ENCODE measurements at regions not wholly inside any gene's neighbourhood (a gene's known extent, or its start where the extent isn't known, plus 50 kb on each side); places are given as distances from the start of the nearest gene placed in this dataset.

- no peaks in the 10 kb centered on the region for H4K20me1 ChIP-seq (ENCODE audit: control insufficient read depth, insufficient read depth, low read depth, low read length)
- H3F3A ChIP-seq (ENCODE audit: control insufficient read depth, insufficient read depth), result no peaks in the 10 kb centered on the region
Measured at GRCh38 chr6:144811140-144811539, 526.0 kb downstream of the UTRN start.

GRCh38 chr6:144816936-144817335 lies 531.8 kb downstream of the UTRN start:
- H4K20me1 ChIP-seq (ENCODE audit: control insufficient read depth, insufficient read depth, low read depth, low read length), result no peaks in the 10 kb centered on the region
- H3K9me3 ChIP-seq (ENCODE audit: control insufficient read depth, insufficient read depth, low read length), result no peaks in the 10 kb centered on the region
- no peak for TF ChIP-seq EZH2phosphoT487 (IDR thresholded peaks at IDR 0.05; ENCODE audit: borderline replicate concordance, low read length)
- TF ChIP-seq, protein P1, sequence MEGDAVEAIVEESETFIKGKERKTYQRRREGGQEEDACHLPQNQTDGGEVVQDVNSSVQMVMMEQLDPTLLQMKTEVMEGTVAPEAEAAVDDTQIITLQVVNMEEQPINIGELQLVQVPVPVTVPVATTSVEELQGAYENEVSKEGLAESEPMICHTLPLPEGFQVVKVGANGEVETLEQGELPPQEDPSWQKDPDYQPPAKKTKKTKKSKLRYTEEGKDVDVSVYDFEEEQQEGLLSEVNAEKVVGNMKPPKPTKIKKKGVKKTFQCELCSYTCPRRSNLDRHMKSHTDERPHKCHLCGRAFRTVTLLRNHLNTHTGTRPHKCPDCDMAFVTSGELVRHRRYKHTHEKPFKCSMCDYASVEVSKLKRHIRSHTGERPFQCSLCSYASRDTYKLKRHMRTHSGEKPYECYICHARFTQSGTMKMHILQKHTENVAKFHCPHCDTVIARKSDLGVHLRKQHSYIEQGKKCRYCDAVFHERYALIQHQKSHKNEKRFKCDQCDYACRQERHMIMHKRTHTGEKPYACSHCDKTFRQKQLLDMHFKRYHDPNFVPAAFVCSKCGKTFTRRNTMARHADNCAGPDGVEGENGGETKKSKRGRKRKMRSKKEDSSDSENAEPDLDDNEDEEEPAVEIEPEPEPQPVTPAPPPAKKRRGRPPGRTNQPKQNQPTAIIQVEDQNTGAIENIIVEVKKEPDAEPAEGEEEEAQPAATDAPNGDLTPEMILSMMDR (IDR thresholded peaks at IDR 0.05; ENCODE audit: low read depth, low read length, poor library complexity, severe bottlenecking), result no peak
- H3K36me3 ChIP-seq (ENCODE audit: control insufficient read depth, low read length), result no peaks in the 10 kb centered on the region
- no peak overlapping the region for H3K4me3 ChIP-seq (ENCODE audit: low read length)
- no peaks in the 10 kb centered on the region for H3K27me3 ChIP-seq (ENCODE audit: control insufficient read depth, low read length)
- H3K27ac ChIP-seq (ENCODE audit: low read depth, low read length), result no peak overlapping the region
- H3K79me2 ChIP-seq (ENCODE audit: control insufficient read depth, low read length), result no peaks in the 10 kb centered on the region
- no peaks in the 10 kb centered on the region for H3F3A ChIP-seq (ENCODE audit: control insufficient read depth, insufficient read depth)
- no peaks in the 10 kb centered on the region for H3K4me1 ChIP-seq (ENCODE audit: control insufficient read depth, low read length)
- no peaks in the 10 kb centered on the region for H3K9me2 ChIP-seq (replicated peaks; ENCODE audit: control insufficient read depth, low read length)
- H3K4me2 ChIP-seq (ENCODE audit: low read length), result no peak overlapping the region

More at GRCh38 chr6:144811140-144811539, 526.0 kb downstream of the UTRN start:
- Histone ChIP-seq H3K27ac (ENCODE audit: low read depth, low read length) (no peak overlapping the region), H3K4me3 (ENCODE audit: low read length) (no peak overlapping the region), H3K9me2 (replicated peaks; ENCODE audit: control insufficient read depth, low read length) (no peaks in the 10 kb centered on the region), H3K4me1 (ENCODE audit: control insufficient read depth, low read length) (no peaks in the 10 kb centered on the region), H3K27me3 (ENCODE audit: control insufficient read depth, low read length) (no peaks in the 10 kb centered on the region), H3K9me3 (ENCODE audit: control insufficient read depth, insufficient read depth, low read length) (no peaks in the 10 kb centered on the region), H3K79me2 (ENCODE audit: control insufficient read depth, low read length) (no peaks in the 10 kb centered on the region), H3K4me2 (ENCODE audit: low read length) (no peak overlapping the region), H3K36me3 (ENCODE audit: control insufficient read depth, low read length) (no peaks in the 10 kb centered on the region)
- TF ChIP-seq, protein P1 (IDR thresholded peaks at IDR 0.05; ENCODE audit: low read depth, low read length, poor library complexity, severe bottlenecking), result no peak
- TF ChIP-seq EZH2phosphoT487 (IDR thresholded peaks at IDR 0.05; ENCODE audit: borderline replicate concordance, low read length), result no peak

DNA sequence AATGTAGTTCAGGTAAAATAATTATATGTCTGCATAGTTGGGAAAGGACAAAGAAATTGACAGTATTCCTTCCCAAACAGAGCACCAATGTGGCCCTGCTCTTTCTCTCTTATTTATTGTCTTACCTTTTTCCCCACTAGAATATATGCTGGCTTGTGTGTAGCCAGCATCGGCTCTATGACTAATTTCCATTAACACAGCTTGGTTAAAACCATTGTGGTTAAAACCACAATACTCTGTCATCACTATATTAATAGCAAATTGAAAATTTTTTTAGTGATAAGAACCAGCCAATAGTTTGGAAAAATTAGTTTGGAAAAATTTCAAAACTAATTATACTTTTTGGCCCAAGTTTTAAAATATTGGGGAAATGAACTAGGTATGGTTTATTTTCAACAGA lies 535.1 kb downstream of the UTRN start:
- no peak overlapping the region for H3K27ac ChIP-seq (ENCODE audit: low read depth, low read length)
- no peaks in the 10 kb centered on the region for H3F3A ChIP-seq (ENCODE audit: control insufficient read depth, insufficient read depth)
- no peak overlapping the region for H3K4me3 ChIP-seq (ENCODE audit: low read length)
- H3K9me2 ChIP-seq (replicated peaks; ENCODE audit: control insufficient read depth, low read length), result no peaks in the 10 kb centered on the region
- H3K4me1 ChIP-seq (ENCODE audit: control insufficient read depth, low read length), result no peaks in the 10 kb centered on the region
- no peak overlapping the region for H3K4me2 ChIP-seq (ENCODE audit: low read length)
- H3K79me2 ChIP-seq (ENCODE audit: control insufficient read depth, low read length), result no peaks in the 10 kb centered on the region
- H3K36me3 ChIP-seq (ENCODE audit: control insufficient read depth, low read length), result no peaks in the 10 kb centered on the region
- no peaks in the 10 kb centered on the region for H4K20me1 ChIP-seq (ENCODE audit: control insufficient read depth, insufficient read depth, low read depth, low read length)
- no peaks in the 10 kb centered on the region for H3K9me3 ChIP-seq (ENCODE audit: control insufficient read depth, insufficient read depth, low read length)
- H3K27me3 ChIP-seq (ENCODE audit: control insufficient read depth, low read length), result no peaks in the 10 kb centered on the region
- TF ChIP-seq, protein P1 (IDR thresholded peaks at IDR 0.05; ENCODE audit: low read depth, low read length, poor library complexity, severe bottlenecking), result no peak
- no peak for TF ChIP-seq EZH2phosphoT487 (IDR thresholded peaks at IDR 0.05; ENCODE audit: borderline replicate concordance, low read length)

DNA sequence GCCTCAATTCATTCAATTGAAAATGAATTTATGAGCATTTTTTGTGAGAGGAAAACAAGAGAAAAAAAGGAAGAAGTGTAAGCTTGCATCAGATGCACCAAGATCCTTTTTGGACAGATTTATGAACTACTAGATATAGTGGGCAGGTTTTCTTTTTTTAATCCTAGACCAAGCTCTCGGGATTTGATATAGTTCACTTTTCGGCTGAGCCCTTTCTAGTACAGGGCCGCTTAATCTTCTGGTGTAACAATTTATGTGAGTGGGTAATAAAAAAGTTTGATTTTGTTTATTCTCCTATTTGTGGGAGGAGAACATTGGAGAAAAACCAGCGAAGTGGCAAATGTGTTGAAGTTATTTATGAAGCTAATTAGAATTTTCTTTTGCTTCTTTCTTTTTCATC lies 538.0 kb downstream of the UTRN start:
- no peaks in the 10 kb centered on the region for H3K27me3 ChIP-seq (ENCODE audit: control insufficient read depth, low read length)
- H3F3A ChIP-seq (ENCODE audit: control insufficient read depth, insufficient read depth), result no peaks in the 10 kb centered on the region
- no peak overlapping the region for H3K4me2 ChIP-seq (ENCODE audit: low read length)
- no peaks in the 10 kb centered on the region for H3K79me2 ChIP-seq (ENCODE audit: control insufficient read depth, low read length)
- H3K27ac ChIP-seq (ENCODE audit: low read depth, low read length), result no peak overlapping the region
- H4K20me1 ChIP-seq (ENCODE audit: control insufficient read depth, insufficient read depth, low read depth, low read length), result no peaks in the 10 kb centered on the region
- H3K9me3 ChIP-seq (ENCODE audit: control insufficient read depth, insufficient read depth, low read length), result no peaks in the 10 kb centered on the region
- H3K4me3 ChIP-seq (ENCODE audit: low read length), result no peak overlapping the region
- no peak for TF ChIP-seq EZH2phosphoT487 (IDR thresholded peaks at IDR 0.05; ENCODE audit: borderline replicate concordance, low read length)
- TF ChIP-seq, protein P1 (IDR thresholded peaks at IDR 0.05; ENCODE audit: low read depth, low read length, poor library complexity, severe bottlenecking), result no peak
- no peaks in the 10 kb centered on the region for H3K9me2 ChIP-seq (replicated peaks; ENCODE audit: control insufficient read depth, low read length)
- no peaks in the 10 kb centered on the region for H3K36me3 ChIP-seq (ENCODE audit: control insufficient read depth, low read length)
- H3K4me1 ChIP-seq (ENCODE audit: control insufficient read depth, low read length), result no peaks in the 10 kb centered on the region
